Small intestine (tissue), 7 donors: ENCODE measurements at regions not wholly inside any gene's neighbourhood (a gene's known extent, or its start where the extent isn't known, plus 50 kb on each side); places are given as distances from the start of the nearest gene placed in this dataset.

Experiments
- DNase-seq, 2 donors: peaks; one replicate each; pipeline versions ENCODE4 v3.0.0 to v3.0.0-alpha.2; 2013
- FAIRE-seq: peaks from 2 replicates; lab custom pipeline; 2012; peaks lifted over from hg19 to GRCh38; lab: Jason Lieb, UNC
- H3K27ac ChIP-seq, 3 donors: one replicate each; pipeline ENCODE4 v1.5.1; 2013; ENCODE audit warnings: low read length in 2 of 3, mild to moderate bottlenecking in 2 of 3, control low read depth in 1 of 3, inconsistent platforms in 1 of 3, low read depth in 1 of 3, moderate library complexity in 1 of 3
- H3K27me3 ChIP-seq, 3 donors: one replicate each; pipeline ENCODE4 v1.6.1; 2013; ENCODE audit warnings: low read length in 3 of 3, inconsistent platforms in 1 of 3; ENCODE audit not compliant: control insufficient read depth in 3 of 3, insufficient read depth in 3 of 3
- H3K36me3 ChIP-seq, 3 donors: one replicate each; pipeline ENCODE4 v1.6.1; 2013; ENCODE audit warnings: low read length in 3 of 3, inconsistent platforms in 1 of 3, low read depth in 1 of 3, mild to moderate bottlenecking in 1 of 3, moderate library complexity in 1 of 3; ENCODE audit not compliant: control insufficient read depth in 3 of 3, insufficient read depth in 2 of 3
- H3K4me1 ChIP-seq, 3 donors: one replicate each; pipeline ENCODE4 v1.6.1; 2013; ENCODE audit warnings: low read length in 2 of 3, inconsistent platforms in 1 of 3, low read depth in 1 of 3, mild to moderate bottlenecking in 1 of 3, moderate library complexity in 1 of 3; ENCODE audit not compliant: control insufficient read depth in 3 of 3, insufficient read depth in 2 of 3
- H3K4me3 ChIP-seq, 3 donors: one replicate each; pipeline ENCODE4 v1.5.1; 2013; ENCODE audit warnings: low read length in 3 of 3, control low read depth in 1 of 3, inconsistent platforms in 1 of 3, low read depth in 1 of 3, mild to moderate bottlenecking in 1 of 3, moderate library complexity in 1 of 3
- H3K9me3 ChIP-seq, 2 donors: one replicate each; pipeline ENCODE4 v1.6.1; 2013; ENCODE audit warnings: low read depth in 1 of 2, low read length in 1 of 2; ENCODE audit not compliant: control insufficient read depth in 2 of 2, insufficient read depth in 1 of 2
- WGBS, 3 donors: extraction: QIAGEN DNeasy Blood & Tissue Kit; methylation state at CpG; one replicate each; pipeline ENCODE4 v1.1.7; 2013; 5-methylcytosine and 5-hydroxymethylcytosine counted together
- donor health status: healthy with polysubstance abuse.
- donor health status: control.
- donor health status: control.
- donor health status: Bipolar disorder and iron deficiency.
- donor health status: healthy.

- DNase-seq = no peak
- H3K4me1 ChIP-seq = no peaks in the 10 kb centered on the region
- FAIRE-seq = no peak
- no peaks in the 10 kb centered on the region for H3K36me3 ChIP-seq
- no peak overlapping the region for H3K27ac ChIP-seq
- H3K27me3 ChIP-seq = no peaks in the 10 kb centered on the region
- H3K9me3 ChIP-seq = no peaks in the 10 kb centered on the region
- H3K4me3 ChIP-seq = no peak overlapping the region
Observed at GRCh38 chr14:52202151-52202550, 65.3 kb upstream of the PTGDR start.

GRCh38 chr14:52190337-52190931 lies 77.1 kb upstream of the PTGDR start:
- Histone ChIP-seq H3K27me3 (no peaks in the 10 kb centered on the region), H3K4me1 (no peaks in the 10 kb centered on the region), H3K27ac (no peak overlapping the region), H3K36me3 (no peaks in the 10 kb centered on the region), H3K9me3 (no peaks in the 10 kb centered on the region), H3K4me3 (no peak overlapping the region)
- 76 to 90% (median 82%) methylated on average over 4 of the region's 4 CpGs for WGBS, 3 donors
- no peak for DNase-seq
- no peak for FAIRE-seq

GRCh38 chr14:52189325-52189724 lies 78.2 kb upstream of the PTGDR start:
- H3K9me3 ChIP-seq = no peaks in the 10 kb centered on the region
- 59 to 74% (median 63%) methylated on average over 4 of the region's 4 CpGs for WGBS, 3 donors
- no peaks in the 10 kb centered on the region for H3K36me3 ChIP-seq
- no peaks in the 10 kb centered on the region for H3K4me1 ChIP-seq
- H3K4me3 ChIP-seq = no peak overlapping the region
- no peak for DNase-seq
- no peak for FAIRE-seq
- no peaks in the 10 kb centered on the region for H3K27me3 ChIP-seq
- no peak overlapping the region for H3K27ac ChIP-seq

GRCh38 chr14:52188381-52188780 lies 79.1 kb upstream of the PTGDR start:
- no peaks in the 10 kb centered on the region for H3K4me1 ChIP-seq
- no peaks in the 10 kb centered on the region for H3K27me3 ChIP-seq
- H3K4me3 ChIP-seq = no peak overlapping the region
- H3K36me3 ChIP-seq = no peaks in the 10 kb centered on the region
- FAIRE-seq (no peak), DNase-seq (no peak)
- H3K27ac ChIP-seq = no peak overlapping the region
- no peaks in the 10 kb centered on the region for H3K9me3 ChIP-seq

GRCh38 chr14:52185178-52185577 lies 82.3 kb upstream of the PTGDR start:
- no peaks in the 10 kb centered on the region for H3K27me3 ChIP-seq
- H3K9me3 ChIP-seq = peaks cover 0 to 9% of the 10 kb centered on the region in 2 donors
- no peak overlapping the region for H3K27ac ChIP-seq
- no peaks in the 10 kb centered on the region for H3K4me1 ChIP-seq
- FAIRE-seq (no peak), DNase-seq (no peak)
- no peak overlapping the region for H3K4me3 ChIP-seq
- H3K36me3 ChIP-seq = no peaks in the 10 kb centered on the region
- 76 to 87% (median 83%) methylated on average over 3 of the region's 3 CpGs for WGBS, 3 donors

GRCh38 chr14:52182853-52183252 lies 84.6 kb upstream of the PTGDR start:
- H3K4me1 ChIP-seq = no peaks in the 10 kb centered on the region
- H3K9me3 ChIP-seq = peaks cover 0 to 9% of the 10 kb centered on the region in 2 donors
- no peak overlapping the region for H3K4me3 ChIP-seq
- 53 to 71% (median 68%) methylated on average over 2 of the region's 2 CpGs for whole genome bisulfite sequencing, 3 donors
- no peaks in the 10 kb centered on the region for H3K36me3 ChIP-seq
- FAIRE-seq (no peak), DNase-seq (no peak)
- no peaks in the 10 kb centered on the region for H3K27me3 ChIP-seq
- no peak overlapping the region for H3K27ac ChIP-seq

- no peak for FAIRE-seq
- Histone ChIP-seq H3K4me3 (no peak overlapping the region), H3K27me3 (no peaks in the 10 kb centered on the region), H3K36me3 (no peaks in the 10 kb centered on the region), H3K9me3 (peaks cover 0 to 20% of the 10 kb centered on the region in 2 donors), H3K4me1 (no peaks in the 10 kb centered on the region), H3K27ac (no peak overlapping the region)
- WGBS, 3 donors = 26 to 58% (median 47%) methylated on average over 6 of the region's 6 CpGs
- DNase-seq = no peak
Observed at GRCh38 chr14:52179141-52179790, 88.2 kb upstream of the PTGDR start.

GRCh38 chr14:52175982-52176502 lies 91.5 kb upstream of the PTGDR start:
- WGBS, 3 donors = 55 to 73% (median 60%) methylated on average over 6 of the region's 6 CpGs
- Histone ChIP-seq H3K36me3 (no peaks in the 10 kb centered on the region), H3K27ac (peak overlapping the region in 1 of 3 donors; percentile 12), H3K4me1 (no peaks in the 10 kb centered on the region), H3K4me3 (no peak overlapping the region), H3K27me3 (no peaks in the 10 kb centered on the region), H3K9me3 (peaks cover 0 to 18% of the 10 kb centered on the region in 2 donors)
- FAIRE-seq = no peak
- peak in 1 of 2 donors; percentile 54 for DNase-seq
